Amygdala (tissue), 56 donors: ENCODE measurements at regions not wholly inside any gene's neighbourhood (a gene's known extent, or its start where the extent isn't known, plus 50 kb on each side); places are given as distances from the start of the nearest gene placed in this dataset.

ENCODE experiments used
- DNase-seq, 56 donors: peaks; one replicate each; lab custom pipeline; 2025; lab: John Stamatoyannopoulos, UW

GRCh38 chr2:58660046-58660445 is 418.9 kb upstream of the FANCL start:
- DNase-seq = no peak

DNA sequence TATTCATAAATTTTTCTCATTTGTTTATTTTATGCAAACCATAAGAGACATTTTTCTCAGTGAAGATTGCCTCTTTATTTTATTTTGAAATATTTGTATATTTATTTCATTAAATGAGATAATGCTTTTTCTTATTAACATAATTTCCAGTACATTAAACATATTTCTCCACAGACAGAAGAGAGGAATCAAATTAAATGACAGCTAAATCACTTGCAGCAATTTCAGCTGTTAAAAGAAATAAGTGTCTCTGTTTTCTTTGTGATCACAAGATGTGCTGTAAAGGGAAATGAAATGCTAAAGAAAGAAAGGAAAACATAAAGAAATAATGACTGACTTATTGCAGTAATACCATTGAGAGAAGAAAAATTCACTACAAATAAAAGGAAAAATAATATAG is 414.0 kb upstream of the FANCL start:
- no peak for DNase-seq

GRCh38 chr2:58651930-58652329 is 410.8 kb upstream of the FANCL start:
- DNase-seq = no peak

DNA sequence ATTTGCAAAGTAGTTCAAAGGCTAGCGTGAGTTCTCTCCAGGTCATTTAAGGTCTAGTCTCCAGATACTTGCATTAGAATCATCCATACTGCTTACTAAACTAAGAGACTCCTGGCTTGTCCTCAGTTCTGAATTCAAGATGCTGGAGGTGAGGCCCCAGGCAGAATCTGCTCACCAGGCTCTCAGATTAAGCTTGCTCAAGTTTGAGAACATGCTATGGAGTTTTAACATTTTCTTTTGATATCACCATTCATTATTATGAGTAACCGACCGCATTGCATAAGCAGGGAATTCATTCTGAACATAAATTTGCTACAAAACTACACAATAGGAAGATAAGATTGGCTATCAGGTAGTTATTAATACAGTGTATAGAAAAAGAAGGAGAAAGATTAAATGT is 409.7 kb upstream of the FANCL start:
- no peak for DNase-seq

DNA sequence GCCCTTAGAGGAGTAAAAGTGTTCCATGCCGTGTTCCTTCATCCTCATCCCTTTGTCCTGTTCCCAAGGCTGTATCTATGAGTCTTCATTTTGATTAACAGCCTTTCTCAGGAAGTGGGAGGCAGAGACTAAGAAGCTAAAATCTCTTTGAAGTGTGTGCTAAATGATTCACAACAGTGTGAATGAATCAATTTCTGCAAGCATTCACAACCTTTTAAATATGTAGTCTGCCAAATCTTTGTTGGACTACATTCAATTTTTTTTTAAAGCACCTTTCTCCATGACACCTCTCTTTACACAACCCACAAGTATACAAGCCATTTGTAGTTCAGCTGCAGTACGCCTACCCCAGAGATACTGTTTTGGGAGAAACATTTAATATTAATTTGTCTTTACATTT is 408.6 kb upstream of the FANCL start:
- DNase-seq = no peak

- DNase-seq = no peak
Observed at GRCh38 chr2:58645017-58645416, 403.9 kb upstream of the FANCL start.

- no peak for DNase-seq
Observed at GRCh38 chr2:58644451-58644850, 403.3 kb upstream of the FANCL start.

- no peak for DNase-seq
Observed at GRCh38 chr2:58641001-58641400, 399.9 kb upstream of the FANCL start.

GRCh38 chr2:58640042-58640441 is 398.9 kb upstream of the FANCL start:
- no peak for DNase-seq

- DNase-seq = no peak
Observed at GRCh38 chr2:58638256-58638805, 397.2 kb upstream of the FANCL start.

DNA sequence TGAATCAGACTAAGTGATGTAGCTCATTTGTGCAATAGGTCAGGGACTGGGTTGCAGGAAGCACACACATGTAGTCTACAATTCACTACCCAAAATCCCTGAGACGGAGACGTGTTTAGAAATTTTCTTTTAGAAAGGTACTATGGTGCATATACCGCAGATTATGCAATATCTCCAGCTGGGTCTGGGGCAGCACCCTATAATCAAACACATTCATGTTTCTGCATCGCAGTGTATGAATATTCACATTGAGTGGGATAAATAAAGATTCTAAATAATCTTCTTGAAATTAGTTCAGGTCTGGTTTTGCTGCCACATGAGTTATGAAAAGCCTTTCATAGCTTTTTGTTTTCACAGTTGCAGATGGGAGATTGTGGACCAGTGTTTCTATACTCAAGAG is 395.7 kb upstream of the FANCL start:
- no peak for DNase-seq

DNA sequence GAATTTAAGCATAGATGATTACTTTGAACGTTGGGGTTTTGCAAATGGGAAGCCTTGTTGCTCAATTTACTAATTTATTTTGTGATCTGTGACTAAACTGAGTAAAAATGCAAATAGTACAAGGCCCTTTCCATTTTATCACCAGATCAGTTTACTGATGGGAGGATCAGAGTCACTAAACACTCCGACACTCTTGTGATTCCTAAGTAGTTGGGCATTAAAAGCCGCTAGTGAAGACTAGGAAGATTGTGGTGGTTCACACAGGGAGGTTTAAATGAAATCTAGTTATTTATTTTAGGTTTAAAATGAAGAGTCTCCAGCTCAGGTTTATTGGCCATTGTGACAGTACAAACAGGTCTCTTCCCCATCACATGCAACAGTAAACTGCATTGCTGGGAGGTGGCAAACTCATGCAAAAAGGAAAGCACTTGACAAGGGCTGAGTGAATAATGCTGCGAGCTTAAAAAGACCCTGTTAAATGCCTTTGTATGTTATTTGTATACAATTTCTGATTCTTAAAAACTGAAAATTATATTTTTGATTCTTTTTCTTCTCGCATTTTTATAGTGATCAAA is 394.8 kb upstream of the FANCL start:
- DNase-seq = no peak

- no peak for DNase-seq
Observed at GRCh38 chr2:58634653-58635370, 393.7 kb upstream of the FANCL start.

DNA sequence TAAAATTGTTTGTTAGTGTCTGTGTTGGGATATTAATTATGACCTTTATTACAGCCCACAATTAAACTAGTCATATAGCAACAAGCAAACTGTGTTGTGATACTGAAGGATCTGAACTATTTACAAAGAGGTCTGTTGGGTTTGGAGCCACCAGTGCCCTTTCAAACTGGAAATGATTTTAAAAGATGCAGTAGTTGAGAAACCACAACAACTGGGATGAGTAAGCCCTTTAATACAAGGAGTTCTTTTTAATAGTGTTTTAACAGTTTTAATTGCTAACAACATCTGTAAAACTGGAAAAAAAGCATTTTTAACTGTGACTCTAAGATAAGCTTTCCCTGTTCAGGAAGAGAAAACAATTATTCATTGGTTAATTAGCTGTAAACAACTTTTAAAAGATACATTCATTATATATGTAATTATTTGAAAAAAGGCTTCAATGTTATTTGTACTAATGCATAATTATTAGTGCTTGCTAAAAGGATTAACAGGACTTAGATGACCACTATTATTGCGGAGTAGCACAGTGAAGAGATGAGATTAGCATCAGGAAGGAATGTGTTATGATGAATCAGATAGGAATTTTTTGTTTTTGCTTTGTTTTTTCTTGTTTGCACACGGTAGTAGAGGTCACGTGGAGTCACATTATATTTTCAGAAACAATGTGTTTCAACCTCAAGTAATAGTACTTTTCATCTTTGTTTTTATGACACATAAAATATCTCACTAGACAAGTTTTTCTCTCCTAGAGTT is 392.7 kb upstream of the FANCL start:
- DNase-seq = no peak

DNA sequence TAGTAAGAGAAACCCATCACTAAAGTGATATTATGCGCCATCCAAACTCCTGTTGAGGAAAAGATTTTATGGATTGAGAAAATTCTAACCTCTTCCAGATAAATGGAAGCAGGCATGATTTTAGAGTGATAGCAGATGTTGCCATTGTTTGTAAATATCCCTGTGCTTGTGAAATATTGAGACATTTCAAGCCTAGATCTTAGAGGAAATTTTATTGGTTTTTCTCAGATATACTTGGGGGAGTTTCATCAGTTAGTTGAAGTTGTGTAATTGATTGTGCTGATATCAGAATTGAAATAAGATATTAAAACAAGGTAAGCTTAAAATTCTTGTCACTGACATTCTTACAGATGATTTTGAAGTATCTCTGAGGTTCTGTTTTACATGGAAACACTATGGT is 390.9 kb upstream of the FANCL start:
- DNase-seq = no peak

- no peak for DNase-seq
Observed at GRCh38 chr2:58629545-58630119, 388.5 kb upstream of the FANCL start.

DNA sequence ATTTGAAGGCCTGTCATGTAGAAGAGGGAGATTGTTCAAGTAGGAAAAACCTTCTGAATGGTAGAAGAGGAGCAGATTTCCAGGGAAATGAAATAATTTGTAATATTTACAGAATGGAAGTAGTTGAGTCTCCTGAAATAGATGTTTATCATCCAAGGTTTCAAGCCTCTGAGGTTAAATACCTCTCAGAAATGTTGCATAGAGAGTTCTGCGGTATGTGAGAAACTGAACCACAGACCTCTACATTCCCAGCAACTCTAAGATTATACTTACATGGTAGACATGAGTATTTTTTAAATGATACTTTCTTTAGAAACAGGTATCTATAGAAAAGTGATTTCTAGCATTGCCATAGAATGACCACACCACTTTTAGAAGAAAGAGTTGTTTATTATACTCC is 379.8 kb upstream of the FANCL start:
- no peak for DNase-seq

- DNase-seq = no peak
Observed at GRCh38 chr2:58620093-58620492, 379.0 kb upstream of the FANCL start.

- DNase-seq = no peak
Observed at GRCh38 chr2:58616961-58617360, 375.8 kb upstream of the FANCL start.

DNA sequence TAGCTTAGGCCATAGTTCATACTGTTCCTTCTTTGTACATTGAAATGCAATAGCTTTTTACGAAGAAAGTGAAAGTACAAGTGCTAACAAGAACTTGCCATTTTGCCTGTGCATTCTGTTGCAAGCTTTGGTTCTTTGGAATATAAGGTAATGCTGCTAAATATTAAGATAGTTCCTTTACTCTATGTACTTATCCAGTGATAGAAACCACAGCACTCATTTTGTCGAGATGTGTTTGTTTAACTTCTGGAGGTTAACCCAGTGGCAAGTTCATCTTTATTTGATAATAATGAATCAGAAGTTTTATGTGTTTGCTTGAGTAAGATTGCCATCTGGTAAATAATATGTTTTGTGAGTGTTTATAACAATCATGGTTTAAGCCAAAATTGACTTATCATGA is 373.1 kb upstream of the FANCL start:
- no peak for DNase-seq

- DNase-seq = no peak
Observed at GRCh38 chr2:58612973-58613372, 371.8 kb upstream of the FANCL start.
